ENCODE measurements at regions not wholly inside any gene's neighbourhood (a gene's known extent, or its start where the extent isn't known, plus 50 kb on each side); places are given as distances from the start of the nearest gene placed in this dataset.

DNA sequence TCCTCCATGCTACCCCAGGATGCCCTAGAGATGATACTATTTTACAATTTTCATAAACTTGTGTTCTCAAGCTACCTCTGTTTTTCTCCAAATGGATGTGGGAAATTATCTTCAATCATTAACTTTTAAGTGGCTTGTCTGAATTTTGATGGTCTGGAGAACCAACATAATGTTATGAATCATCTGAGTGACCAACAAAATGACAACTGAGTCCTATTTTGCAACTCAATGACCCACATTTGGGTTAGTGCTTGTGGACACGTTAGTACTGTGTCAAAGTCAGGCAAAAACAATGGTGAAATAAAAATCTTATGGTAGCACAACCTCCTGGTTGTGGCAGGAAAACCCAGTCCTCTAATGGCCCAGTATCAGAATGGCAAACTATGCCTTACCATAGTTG is 352.4 kb upstream of the ZNF385D start:
- intact Hi-C loops (cut with micrococcal nuclease) = no loop called here
- no peaks in the 10 kb centered on the region for H4K20me1 ChIP-seq (ENCODE audit: low read length)
- H3K9ac ChIP-seq (ENCODE audit: low read length) = no peak overlapping the region
- no peak overlapping the region for H2AFZ ChIP-seq (ENCODE audit: low read length)
- BruUV-seq (replicated peaks) = no TSS peak
- no peak for DNase-seq
- TF ChIP-seq EZH2phosphoT487 (IDR thresholded peaks at IDR 0.05; ENCODE audit: borderline replicate concordance, low read length) (no peak), EZH2 (IDR thresholded peaks at IDR 0.05; ENCODE audit: low read length, unreplicated experiment) (no peak)
- TF ChIP-seq, protein P1, sequence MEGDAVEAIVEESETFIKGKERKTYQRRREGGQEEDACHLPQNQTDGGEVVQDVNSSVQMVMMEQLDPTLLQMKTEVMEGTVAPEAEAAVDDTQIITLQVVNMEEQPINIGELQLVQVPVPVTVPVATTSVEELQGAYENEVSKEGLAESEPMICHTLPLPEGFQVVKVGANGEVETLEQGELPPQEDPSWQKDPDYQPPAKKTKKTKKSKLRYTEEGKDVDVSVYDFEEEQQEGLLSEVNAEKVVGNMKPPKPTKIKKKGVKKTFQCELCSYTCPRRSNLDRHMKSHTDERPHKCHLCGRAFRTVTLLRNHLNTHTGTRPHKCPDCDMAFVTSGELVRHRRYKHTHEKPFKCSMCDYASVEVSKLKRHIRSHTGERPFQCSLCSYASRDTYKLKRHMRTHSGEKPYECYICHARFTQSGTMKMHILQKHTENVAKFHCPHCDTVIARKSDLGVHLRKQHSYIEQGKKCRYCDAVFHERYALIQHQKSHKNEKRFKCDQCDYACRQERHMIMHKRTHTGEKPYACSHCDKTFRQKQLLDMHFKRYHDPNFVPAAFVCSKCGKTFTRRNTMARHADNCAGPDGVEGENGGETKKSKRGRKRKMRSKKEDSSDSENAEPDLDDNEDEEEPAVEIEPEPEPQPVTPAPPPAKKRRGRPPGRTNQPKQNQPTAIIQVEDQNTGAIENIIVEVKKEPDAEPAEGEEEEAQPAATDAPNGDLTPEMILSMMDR (conservative IDR thresholded peaks at IDR 0.05; ENCODE audit: low read depth, low read length) = no peak
- ChIA-PET CTCF (no interaction called here), POLR2A (ENCODE audit: unreplicated experiment) (no interaction called here)
- ATAC-seq = no peak
- no peaks in the 10 kb centered on the region for H3K79me2 ChIP-seq (ENCODE audit: low read length)
- no peaks in the 10 kb centered on the region for H3K27me3 ChIP-seq (ENCODE audit: low read length)
- H3F3A ChIP-seq (ENCODE audit: low read length, unreplicated experiment) = no peaks in the 10 kb centered on the region
- no peaks in the 10 kb centered on the region for H3K9me3 ChIP-seq (ENCODE audit: low read length)
- no peaks in the 10 kb centered on the region for H3K36me3 ChIP-seq (ENCODE audit: low read depth, low read length)
- no peak overlapping the region for H3K27ac ChIP-seq (ENCODE audit: low read length)
- H3K4me2 ChIP-seq (ENCODE audit: low read length) = no peak overlapping the region
- H3K4me3 ChIP-seq (ENCODE audit: low read length) = no peak overlapping the region
- H3K9me2 ChIP-seq (replicated peaks; ENCODE audit: low read length) = no peaks in the 10 kb centered on the region
- peaks cover 24% of the 10 kb centered on the region for H3K4me1 ChIP-seq (ENCODE audit: insufficient read depth, low read length)

DNA sequence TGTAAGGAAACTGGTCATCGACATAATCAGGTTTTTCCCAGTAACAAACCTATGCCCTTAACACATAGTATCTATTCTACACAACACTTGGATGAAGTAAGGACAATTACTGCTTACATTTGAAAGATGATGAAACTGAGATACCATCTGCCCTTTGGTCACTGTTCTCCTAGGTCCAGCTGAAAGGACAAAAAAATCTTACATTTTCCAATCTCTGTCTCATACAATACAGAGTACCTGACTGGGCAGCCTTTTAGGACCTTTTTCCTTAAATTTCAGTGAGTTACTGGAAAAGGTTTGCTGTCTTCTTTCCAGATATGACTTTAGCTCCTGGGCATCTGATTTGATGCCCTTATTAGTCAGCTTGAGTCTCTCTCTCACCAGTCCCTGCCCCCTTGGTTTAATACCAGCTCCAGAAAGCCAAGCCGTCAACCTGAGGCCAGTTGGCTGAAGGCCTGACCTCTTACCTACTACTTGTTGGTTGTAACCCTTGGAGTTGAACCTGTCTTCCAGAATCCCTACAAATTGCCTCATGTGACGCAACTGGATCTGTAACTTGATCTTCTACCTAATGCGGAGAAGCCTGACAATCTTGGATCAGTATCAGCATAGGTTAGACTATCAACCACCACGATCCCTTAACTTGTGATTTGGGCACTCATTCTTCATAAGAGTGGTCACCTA is 355.3 kb upstream of the ZNF385D start:
- no peaks in the 10 kb centered on the region for H3K27me3 ChIP-seq (ENCODE audit: low read length)
- no TSS peak for BruUV-seq (replicated peaks)
- no peaks in the 10 kb centered on the region for H3K79me2 ChIP-seq (ENCODE audit: low read length)
- no peaks in the 10 kb centered on the region for H3F3A ChIP-seq (ENCODE audit: low read length, unreplicated experiment)
- peak overlapping the region; percentile 15; the same call in 1 of the 2 replicates for H2AFZ ChIP-seq (ENCODE audit: low read length)
- CTCF ChIA-PET = no interaction called here
- no peaks in the 10 kb centered on the region for H3K9me3 ChIP-seq (ENCODE audit: low read length)
- peak; percentile 86 for ATAC-seq
- no peak overlapping the region for H3K4me3 ChIP-seq (ENCODE audit: low read length)
- intact Hi-C loops (cut with micrococcal nuclease) = no loop called here
- peak overlapping the region; percentile 55 for H3K4me2 ChIP-seq (ENCODE audit: low read length)
- H4K20me1 ChIP-seq (ENCODE audit: low read length) = no peaks in the 10 kb centered on the region
- TF ChIP-seq EZH2 (IDR thresholded peaks at IDR 0.05; ENCODE audit: low read length, unreplicated experiment) (no peak), EZH2phosphoT487 (IDR thresholded peaks at IDR 0.05; ENCODE audit: borderline replicate concordance, low read length) (no peak)
- TF ChIP-seq, protein P1 (conservative IDR thresholded peaks at IDR 0.05; ENCODE audit: low read depth, low read length) = no peak
- POLR2A ChIA-PET (ENCODE audit: unreplicated experiment) = no interaction called here
- H3K36me3 ChIP-seq (ENCODE audit: low read depth, low read length) = no peaks in the 10 kb centered on the region
- H3K9ac ChIP-seq (ENCODE audit: low read length) = no peak overlapping the region
- H3K9me2 ChIP-seq (replicated peaks; ENCODE audit: low read length) = no peaks in the 10 kb centered on the region
- H3K4me1 ChIP-seq (ENCODE audit: insufficient read depth, low read length) = peaks cover 24% of the 10 kb centered on the region
- H3K27ac ChIP-seq (ENCODE audit: low read length) = peak overlapping the region; percentile 54
- DNase-seq = peak; percentile 94

DNA sequence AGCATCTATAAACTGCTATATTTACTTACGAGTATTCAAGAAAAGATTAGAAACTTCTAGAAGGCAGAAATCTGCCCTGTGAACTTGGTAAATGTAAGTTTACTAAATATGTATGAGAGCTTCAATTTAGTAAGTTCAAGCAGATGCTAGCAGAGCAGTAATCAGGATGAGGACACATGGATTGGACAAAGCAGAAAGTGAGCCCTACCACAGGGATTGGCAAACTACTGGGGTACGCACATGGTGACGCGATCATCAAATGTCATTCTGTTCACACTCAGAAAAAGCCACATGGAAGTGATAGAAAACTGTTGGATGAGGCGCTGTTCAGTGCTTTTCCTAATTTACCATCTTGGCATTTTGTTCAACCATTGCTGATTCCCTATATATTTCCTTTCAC is 360.2 kb upstream of the ZNF385D start:
- no peak overlapping the region for H3K27ac ChIP-seq (ENCODE audit: low read length)
- no peaks in the 10 kb centered on the region for H3K79me2 ChIP-seq (ENCODE audit: low read length)
- TF ChIP-seq, protein P1 (conservative IDR thresholded peaks at IDR 0.05; ENCODE audit: low read depth, low read length) = no peak
- TF ChIP-seq EZH2 (IDR thresholded peaks at IDR 0.05; ENCODE audit: low read length, unreplicated experiment) (no peak), EZH2phosphoT487 (IDR thresholded peaks at IDR 0.05; ENCODE audit: borderline replicate concordance, low read length) (no peak)
- ChIA-PET CTCF (no interaction called here), POLR2A (ENCODE audit: unreplicated experiment) (no interaction called here)
- intact Hi-C loops (cut with micrococcal nuclease) = loop anchor here (10.0 kb wide), 2 partner anchors 574 to 1886 kb away; no protein-coding TSS in a partner anchor
- no peak overlapping the region for H3K9ac ChIP-seq (ENCODE audit: low read length)
- no peaks in the 10 kb centered on the region for H3K9me2 ChIP-seq (replicated peaks; ENCODE audit: low read length)
- no peak overlapping the region for H3K4me3 ChIP-seq (ENCODE audit: low read length)
- H2AFZ ChIP-seq (ENCODE audit: low read length) = no peak overlapping the region
- H3K4me2 ChIP-seq (ENCODE audit: low read length) = no peak overlapping the region
- no peaks in the 10 kb centered on the region for H3K9me3 ChIP-seq (ENCODE audit: low read length)
- ATAC-seq (no peak), DNase-seq (no peak)
- BruUV-seq (replicated peaks) = no TSS peak
- peaks cover 40% of the 10 kb centered on the region for H3K4me1 ChIP-seq (ENCODE audit: insufficient read depth, low read length)
- no peaks in the 10 kb centered on the region for H3K36me3 ChIP-seq (ENCODE audit: low read depth, low read length)
- H4K20me1 ChIP-seq (ENCODE audit: low read length) = no peaks in the 10 kb centered on the region
- H3F3A ChIP-seq (ENCODE audit: low read length, unreplicated experiment) = no peaks in the 10 kb centered on the region
- H3K27me3 ChIP-seq (ENCODE audit: low read length) = no peaks in the 10 kb centered on the region
